K562 (cell line): ENCODE measurements at regions not wholly inside any gene's neighbourhood (a gene's known extent, or its start where the extent isn't known, plus 50 kb on each side); places are given as distances from the start of the nearest gene placed in this dataset.

Experiments
- ATF7 ChIP-seq: fragments of 450-650 bp; IDR thresholded peaks from 2 replicates; pipeline ENCODE4 v1.7.1; 2014; ENCODE audit warnings: mild to moderate bottlenecking, moderate library complexity
- BHLHE40 ChIP-seq: IDR thresholded peaks from 2 replicates; pipeline ENCODE4 v1.6.1; 2011; ENCODE audit warnings: low read length, improper control_type of control experiment
- C11orf30 ChIP-seq: fragments of 450-650 bp; IDR thresholded peaks from 2 replicates; pipeline ENCODE4 v1.6.1; 2016; ENCODE audit warnings: low read depth, mild to moderate bottlenecking
- CBFA2T3 ChIP-seq: fragments of 450-650 bp; IDR thresholded peaks from 2 replicates; pipeline ENCODE4 v1.6.1; 2017
- CHCHD3 ChIP-seq: fragments of 250-450 bp; sonication (Bioruptor Pico); IDR thresholded peaks from 2 replicates; pipeline ENCODE4 v2.1.2; 2022; ENCODE audit warnings: mild to moderate bottlenecking
- DPF2 ChIP-seq: fragments of 450-650 bp; IDR thresholded peaks from 2 replicates; pipeline ENCODE4 v1.6.1; 2016
- FOXJ2 ChIP-seq: fragments of 200-800 bp; sonication (Bioruptor generic); IDR thresholded peaks from 2 replicates; pipeline ENCODE4 v1.6.1; 2016; ENCODE audit warnings: missing genetic modification characterization, missing compliant biosample characterization
- LEF1 ChIP-seq: fragments of 450-650 bp; IDR thresholded peaks from 2 replicates; pipeline ENCODE4 v1.6.1; 2016; ENCODE audit warnings: mild to moderate bottlenecking
- PRMT5 ChIP-seq: sonication (generic); formaldehyde crosslinking; IDR thresholded peaks from 2 replicates; pipeline ENCODE4 v1.5.0; 2020; ENCODE audit warnings: missing genetic modification reagents
- TAF7 ChIP-seq: fragments of 450-650 bp; IDR thresholded peaks from 2 replicates; pipeline ENCODE4 v1.6.1; 2016; ENCODE audit warnings: missing genetic modification characterization, missing compliant biosample characterization
- ZNF311 ChIP-seq: fragments of 250-450 bp; sonication (Bioruptor Pico); IDR thresholded peaks from 2 replicates; pipeline ENCODE4 v1.4.0; 2020; ENCODE audit warnings: mild to moderate bottlenecking, moderate library complexity
- ZNF668 ChIP-seq: fragments of 250-450 bp; sonication (Bioruptor Pico); IDR thresholded peaks from 2 replicates; pipeline ENCODE4 v1.8.0; 2022; ENCODE audit warnings: mild to moderate bottlenecking, inconsistent platforms
- ZNF75A ChIP-seq: fragments of 450-650 bp; formaldehyde crosslinking; IDR thresholded peaks from 2 replicates; pipeline ENCODE4 v1.4.0; 2020; ENCODE audit warnings: mild to moderate bottlenecking
- TF ChIP-seq, protein P1 (sequence below): fragments of 250-450 bp; sonication (Bioruptor Pico); IDR thresholded peaks from 2 replicates; pipeline ENCODE4 v1.5.0; 2020; ENCODE audit warnings: mild to moderate bottlenecking
- TF ChIP-seq, protein P2 (sequence below): sonication (generic); formaldehyde crosslinking; IDR thresholded peaks from 2 replicates; pipeline ENCODE4 v1.8.0; 2022; ENCODE audit warnings: missing genetic modification reagents, mild to moderate bottlenecking, moderate library complexity, borderline replicate concordance
- TF ChIP-seq, protein P3 (sequence below): fragments of 450-650 bp; formaldehyde crosslinking; IDR thresholded peaks from 2 replicates; pipeline ENCODE4 v1.4.0; 2020; ENCODE audit warnings: mild to moderate bottlenecking, moderate library complexity
- TF ChIP-seq, protein P4 (sequence below), 2 experiments: fragments of 450-650 bp in 1 of 2; sonication (generic) in 1 of 2; formaldehyde crosslinking; conservative IDR thresholded peaks; 2 replicates each; pipeline versions ENCODE4 v1.4.0 to v1.8.1; 2020 to 2022; ENCODE audit warnings: mild to moderate bottlenecking in 1 of 2, missing genetic modification reagents in 1 of 2
- TF ChIP-seq, protein P5 (sequence below): fragments of 450-650 bp; conservative IDR thresholded peaks from 2 replicates; pipeline ENCODE4 v1.6.1; 2016; ENCODE audit warnings: missing genetic modification characterization, low read depth, mild to moderate bottlenecking, missing compliant biosample characterization, moderate library complexity

DNA sequence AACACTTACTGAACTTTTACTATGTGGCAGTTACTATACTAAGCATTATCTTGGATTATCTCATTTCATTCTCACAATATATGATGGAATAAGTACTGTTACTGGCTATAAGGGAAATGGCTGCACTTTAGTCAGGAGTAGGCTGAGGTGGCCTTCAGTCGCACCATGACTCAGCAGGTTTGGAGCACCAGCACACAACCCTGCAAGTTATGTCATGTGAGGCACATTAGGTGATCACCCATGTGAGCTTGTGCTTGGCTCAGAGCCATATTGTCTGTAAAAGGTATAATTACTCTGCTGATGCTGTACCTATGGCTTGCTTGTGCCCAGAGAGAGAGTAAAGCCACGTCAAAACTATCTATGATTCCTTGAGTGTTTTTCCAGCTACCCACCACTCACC lies 54.1 kb upstream of the TIPARP start (continued):
- TF ChIP-seq, protein P1, sequence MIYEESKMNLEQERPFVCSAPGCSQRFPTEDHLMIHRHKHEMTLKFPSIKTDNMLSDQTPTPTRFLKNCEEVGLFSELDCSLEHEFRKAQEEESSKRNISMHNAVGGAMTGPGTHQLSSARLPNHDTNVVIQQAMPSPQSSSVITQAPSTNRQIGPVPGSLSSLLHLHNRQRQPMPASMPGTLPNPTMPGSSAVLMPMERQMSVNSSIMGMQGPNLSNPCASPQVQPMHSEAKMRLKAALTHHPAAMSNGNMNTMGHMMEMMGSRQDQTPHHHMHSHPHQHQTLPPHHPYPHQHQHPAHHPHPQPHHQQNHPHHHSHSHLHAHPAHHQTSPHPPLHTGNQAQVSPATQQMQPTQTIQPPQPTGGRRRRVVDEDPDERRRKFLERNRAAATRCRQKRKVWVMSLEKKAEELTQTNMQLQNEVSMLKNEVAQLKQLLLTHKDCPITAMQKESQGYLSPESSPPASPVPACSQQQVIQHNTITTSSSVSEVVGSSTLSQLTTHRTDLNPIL (CRISPR knock-in tag), result 0 out of 2 replicates have a peak, but pooled peaks have one; percentile 42
- 0 out of 2 replicates have a peak, but pooled peaks have one; percentile 5 for TF ChIP-seq CHCHD3 (CRISPR knock-in tag)
- TF ChIP-seq PRMT5 (CRISPR knock-in tag), result no peak
- peak; percentile 93 for TF ChIP-seq ZNF311
- TF ChIP-seq C11orf30, result peak; percentile 92
- TF ChIP-seq CBFA2T3, result 0 out of 2 replicates have a peak, but pooled peaks have one; percentile 5
- TF ChIP-seq, protein P2, sequence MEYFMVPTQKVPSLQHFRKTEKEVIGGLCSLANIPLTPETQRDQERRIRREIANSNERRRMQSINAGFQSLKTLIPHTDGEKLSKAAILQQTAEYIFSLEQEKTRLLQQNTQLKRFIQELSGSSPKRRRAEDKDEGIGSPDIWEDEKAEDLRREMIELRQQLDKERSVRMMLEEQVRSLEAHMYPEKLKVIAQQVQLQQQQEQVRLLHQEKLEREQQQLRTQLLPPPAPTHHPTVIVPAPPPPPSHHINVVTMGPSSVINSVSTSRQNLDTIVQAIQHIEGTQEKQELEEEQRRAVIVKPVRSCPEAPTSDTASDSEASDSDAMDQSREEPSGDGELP (CRISPR knock-in tag), result no peak
- TF ChIP-seq, protein P3, sequence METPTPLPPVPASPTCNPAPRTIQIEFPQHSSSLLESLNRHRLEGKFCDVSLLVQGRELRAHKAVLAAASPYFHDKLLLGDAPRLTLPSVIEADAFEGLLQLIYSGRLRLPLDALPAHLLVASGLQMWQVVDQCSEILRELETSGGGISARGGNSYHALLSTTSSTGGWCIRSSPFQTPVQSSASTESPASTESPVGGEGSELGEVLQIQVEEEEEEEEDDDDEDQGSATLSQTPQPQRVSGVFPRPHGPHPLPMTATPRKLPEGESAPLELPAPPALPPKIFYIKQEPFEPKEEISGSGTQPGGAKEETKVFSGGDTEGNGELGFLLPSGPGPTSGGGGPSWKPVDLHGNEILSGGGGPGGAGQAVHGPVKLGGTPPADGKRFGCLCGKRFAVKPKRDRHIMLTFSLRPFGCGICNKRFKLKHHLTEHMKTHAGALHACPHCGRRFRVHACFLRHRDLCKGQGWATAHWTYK (CRISPR knock-in tag), result peak; percentile 96
- peak; percentile 79 for TF ChIP-seq TAF7 (tag)
- TF ChIP-seq DPF2, result peak; percentile 63
- no peak for TF ChIP-seq LEF1
- TF ChIP-seq, protein P4, sequence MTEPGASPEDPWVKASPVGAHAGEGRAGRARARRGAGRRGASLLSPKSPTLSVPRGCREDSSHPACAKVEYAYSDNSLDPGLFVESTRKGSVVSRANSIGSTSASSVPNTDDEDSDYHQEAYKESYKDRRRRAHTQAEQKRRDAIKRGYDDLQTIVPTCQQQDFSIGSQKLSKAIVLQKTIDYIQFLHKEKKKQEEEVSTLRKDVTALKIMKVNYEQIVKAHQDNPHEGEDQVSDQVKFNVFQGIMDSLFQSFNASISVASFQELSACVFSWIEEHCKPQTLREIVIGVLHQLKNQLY (CRISPR knock-in tag; conservative IDR thresholded peaks at IDR 0.05), result no peak
- TF ChIP-seq, protein P5, sequence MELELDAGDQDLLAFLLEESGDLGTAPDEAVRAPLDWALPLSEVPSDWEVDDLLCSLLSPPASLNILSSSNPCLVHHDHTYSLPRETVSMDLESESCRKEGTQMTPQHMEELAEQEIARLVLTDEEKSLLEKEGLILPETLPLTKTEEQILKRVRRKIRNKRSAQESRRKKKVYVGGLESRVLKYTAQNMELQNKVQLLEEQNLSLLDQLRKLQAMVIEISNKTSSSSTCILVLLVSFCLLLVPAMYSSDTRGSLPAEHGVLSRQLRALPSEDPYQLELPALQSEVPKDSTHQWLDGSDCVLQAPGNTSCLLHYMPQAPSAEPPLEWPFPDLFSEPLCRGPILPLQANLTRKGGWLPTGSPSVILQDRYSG (tag), result peak; percentile 99
- TF ChIP-seq ATF7, result 0 out of 2 replicates have a peak, but pooled peaks have one; percentile 41
- TF ChIP-seq BHLHE40, result peak; percentile 77
- peak; percentile 96 for TF ChIP-seq ZNF668 (CRISPR knock-in tag)
- peak; percentile 81 for TF ChIP-seq FOXJ2
- peak; percentile 49; the same call in 1 of the 2 replicates for TF ChIP-seq ZNF75A (CRISPR knock-in tag)
